ENCODE measurements at regions not wholly inside any gene's neighbourhood (a gene's known extent, or its start where the extent isn't known, plus 50 kb on each side); places are given as distances from the start of the nearest gene placed in this dataset.
"Not testable (repeated sequence)": the region's sequence is repeated elsewhere in the genome, so short reads cannot be mapped to it uniquely, and the experiment has no call there.

- H3K36me3 ChIP-seq (ENCODE audit: control insufficient read depth, insufficient read depth, low read length); H3K4me3 ChIP-seq (ENCODE audit: insufficient read depth, low read depth, low read length); H3K27me3 ChIP-seq (ENCODE audit: control insufficient read depth, insufficient read depth, low read length, poor library complexity, severe bottlenecking); H3K27ac ChIP-seq (ENCODE audit: insufficient read depth, low read depth, low read length, poor library complexity, severe bottlenecking); H3K9me3 ChIP-seq (ENCODE audit: control insufficient read depth, low read length); H3K4me1 ChIP-seq (ENCODE audit: control insufficient read depth, insufficient read depth, low read length): not testable (repeated sequence)
- WGBS, 2 experiments, result 93 to 96% methylated on average over 3 to 4 of the region's 4 CpGs
Measured at GRCh38 chr11:67889646-67890045, 114.3 kb downstream of the UNC93B1 start.

GRCh38 chr11:67888056-67888455, 115.8 kb downstream of the UNC93B1 start:
- not testable (repeated sequence) for H3K27me3 ChIP-seq (ENCODE audit: control insufficient read depth, insufficient read depth, low read length, poor library complexity, severe bottlenecking); H3K9me3 ChIP-seq (ENCODE audit: control insufficient read depth, low read length); H3K36me3 ChIP-seq (ENCODE audit: control insufficient read depth, insufficient read depth, low read length); H3K27ac ChIP-seq (ENCODE audit: insufficient read depth, low read depth, low read length, poor library complexity, severe bottlenecking); H3K4me1 ChIP-seq (ENCODE audit: control insufficient read depth, insufficient read depth, low read length); H3K4me3 ChIP-seq (ENCODE audit: insufficient read depth, low read depth, low read length)
- 89 to 90% methylated on average over 6 to 8 of the region's 8 CpGs for WGBS, 2 experiments

GRCh38 chr11:67886672-67887071, 117.2 kb downstream of the UNC93B1 start:
- H3K9me3 ChIP-seq (ENCODE audit: control insufficient read depth, low read length); H3K4me3 ChIP-seq (ENCODE audit: insufficient read depth, low read depth, low read length); H3K4me1 ChIP-seq (ENCODE audit: control insufficient read depth, insufficient read depth, low read length); H3K36me3 ChIP-seq (ENCODE audit: control insufficient read depth, insufficient read depth, low read length); H3K27ac ChIP-seq (ENCODE audit: insufficient read depth, low read depth, low read length, poor library complexity, severe bottlenecking); H3K27me3 ChIP-seq (ENCODE audit: control insufficient read depth, insufficient read depth, low read length, poor library complexity, severe bottlenecking): not testable (repeated sequence)
- WGBS, 2 experiments, result 85 to 92% methylated on average over 5 to 6 of the region's 6 CpGs

- H3K4me3 ChIP-seq (ENCODE audit: insufficient read depth, low read depth, low read length); H3K4me1 ChIP-seq (ENCODE audit: control insufficient read depth, insufficient read depth, low read length); H3K9me3 ChIP-seq (ENCODE audit: control insufficient read depth, low read length); H3K27ac ChIP-seq (ENCODE audit: insufficient read depth, low read depth, low read length, poor library complexity, severe bottlenecking); H3K36me3 ChIP-seq (ENCODE audit: control insufficient read depth, insufficient read depth, low read length); H3K27me3 ChIP-seq (ENCODE audit: control insufficient read depth, insufficient read depth, low read length, poor library complexity, severe bottlenecking): not testable (repeated sequence)
- 75 to 80% methylated on average over 3 of the region's 7 CpGs for WGBS, 2 experiments
Measured at GRCh38 chr11:67886207-67886606, 117.7 kb downstream of the UNC93B1 start.

GRCh38 chr11:67885574-67885973, 118.3 kb downstream of the UNC93B1 start:
- not testable (repeated sequence) for H3K27ac ChIP-seq (ENCODE audit: insufficient read depth, low read depth, low read length, poor library complexity, severe bottlenecking)

GRCh38 chr11:67884761-67885558, 118.9 kb downstream of the UNC93B1 start:
- 82% methylated on average over 15 to 16 of the region's 18 CpGs for WGBS, 2 experiments
- not testable (repeated sequence) for H3K27me3 ChIP-seq (ENCODE audit: control insufficient read depth, insufficient read depth, low read length, poor library complexity, severe bottlenecking); H3K36me3 ChIP-seq (ENCODE audit: control insufficient read depth, insufficient read depth, low read length); H3K4me1 ChIP-seq (ENCODE audit: control insufficient read depth, insufficient read depth, low read length); H3K9me3 ChIP-seq (ENCODE audit: control insufficient read depth, low read length); H3K4me3 ChIP-seq (ENCODE audit: insufficient read depth, low read depth, low read length); H3K27ac ChIP-seq (ENCODE audit: insufficient read depth, low read depth, low read length, poor library complexity, severe bottlenecking)

More at GRCh38 chr11:67885574-67885973, 118.3 kb downstream of the UNC93B1 start:
- 84 to 90% methylated on average over 3 of the region's 3 CpGs for WGBS, 2 experiments
- not testable (repeated sequence) for H3K9me3 ChIP-seq (ENCODE audit: control insufficient read depth, low read length); H3K4me1 ChIP-seq (ENCODE audit: control insufficient read depth, insufficient read depth, low read length); H3K4me3 ChIP-seq (ENCODE audit: insufficient read depth, low read depth, low read length); H3K36me3 ChIP-seq (ENCODE audit: control insufficient read depth, insufficient read depth, low read length); H3K27me3 ChIP-seq (ENCODE audit: control insufficient read depth, insufficient read depth, low read length, poor library complexity, severe bottlenecking)

GRCh38 chr11:67884073-67884757, 119.7 kb downstream of the UNC93B1 start:
- H3K4me1 ChIP-seq (ENCODE audit: control insufficient read depth, insufficient read depth, low read length); H3K36me3 ChIP-seq (ENCODE audit: control insufficient read depth, insufficient read depth, low read length); H3K27me3 ChIP-seq (ENCODE audit: control insufficient read depth, insufficient read depth, low read length, poor library complexity, severe bottlenecking); H3K4me3 ChIP-seq (ENCODE audit: insufficient read depth, low read depth, low read length); H3K9me3 ChIP-seq (ENCODE audit: control insufficient read depth, low read length); H3K27ac ChIP-seq (ENCODE audit: insufficient read depth, low read depth, low read length, poor library complexity, severe bottlenecking): not testable (repeated sequence)
- 79 to 80% methylated on average over 13 of the region's 13 CpGs for WGBS, 2 experiments

GRCh38 chr11:67882304-67882703, 121.6 kb downstream of the UNC93B1 start:
- H3K4me1 ChIP-seq (ENCODE audit: control insufficient read depth, insufficient read depth, low read length); H3K4me3 ChIP-seq (ENCODE audit: insufficient read depth, low read depth, low read length); H3K9me3 ChIP-seq (ENCODE audit: control insufficient read depth, low read length); H3K27ac ChIP-seq (ENCODE audit: insufficient read depth, low read depth, low read length, poor library complexity, severe bottlenecking); H3K27me3 ChIP-seq (ENCODE audit: control insufficient read depth, insufficient read depth, low read length, poor library complexity, severe bottlenecking); H3K36me3 ChIP-seq (ENCODE audit: control insufficient read depth, insufficient read depth, low read length): not testable (repeated sequence)
- WGBS, 2 experiments, result 96% methylated on average over 9 of the region's 9 CpGs

GRCh38 chr11:67881836-67882235, 122.1 kb downstream of the UNC93B1 start:
- H3K36me3 ChIP-seq (ENCODE audit: control insufficient read depth, insufficient read depth, low read length); H3K27me3 ChIP-seq (ENCODE audit: control insufficient read depth, insufficient read depth, low read length, poor library complexity, severe bottlenecking); H3K9me3 ChIP-seq (ENCODE audit: control insufficient read depth, low read length); H3K4me3 ChIP-seq (ENCODE audit: insufficient read depth, low read depth, low read length); H3K4me1 ChIP-seq (ENCODE audit: control insufficient read depth, insufficient read depth, low read length); H3K27ac ChIP-seq (ENCODE audit: insufficient read depth, low read depth, low read length, poor library complexity, severe bottlenecking): not testable (repeated sequence)
- WGBS, 2 experiments, result 89% methylated on average over 10 of the region's 10 CpGs

GRCh38 chr11:67880594-67881196, 123.2 kb downstream of the UNC93B1 start:
- H3K27me3 ChIP-seq (ENCODE audit: control insufficient read depth, insufficient read depth, low read length, poor library complexity, severe bottlenecking); H3K4me3 ChIP-seq (ENCODE audit: insufficient read depth, low read depth, low read length); H3K9me3 ChIP-seq (ENCODE audit: control insufficient read depth, low read length): not testable (repeated sequence)

More at GRCh38 chr11:67880594-67881196, 123.2 kb downstream of the UNC93B1 start:
- WGBS, 2 experiments, result 94% methylated on average over 7 of the region's 8 CpGs
- not testable (repeated sequence) for H3K27ac ChIP-seq (ENCODE audit: insufficient read depth, low read depth, low read length, poor library complexity, severe bottlenecking); H3K4me1 ChIP-seq (ENCODE audit: control insufficient read depth, insufficient read depth, low read length); H3K36me3 ChIP-seq (ENCODE audit: control insufficient read depth, insufficient read depth, low read length)

Data from ectodermal cell (in vitro differentiated cells).